Trophoblast cell (in vitro differentiated cells and primary cell): ENCODE measurements at regions not wholly inside any gene's neighbourhood (a gene's known extent, or its start where the extent isn't known, plus 50 kb on each side); places are given as distances from the start of the nearest gene placed in this dataset.

Source experiments
- DNase-seq, 2 donors: peaks; one replicate each; pipeline ENCODE4 v3.0.0-alpha.2; 2016
- H2AFZ ChIP-seq: 2 replicates; pipeline ENCODE4 v1.6.1; 2013; ENCODE audit warnings: low read length, moderate library complexity, mild to moderate bottlenecking; ENCODE audit not compliant: insufficient read depth, poor library complexity
- H2AK5ac ChIP-seq: 2 replicates; pipeline ENCODE4 v1.6.1; 2013; ENCODE audit warnings: mild to moderate bottlenecking, low read length
- H2BK120ac ChIP-seq: 2 replicates; pipeline ENCODE4 v1.6.1; 2013; ENCODE audit warnings: low read length, mild to moderate bottlenecking, moderate library complexity; ENCODE audit not compliant: insufficient read depth, poor library complexity
- H2BK12ac ChIP-seq: 2 replicates; pipeline ENCODE4 v1.6.1; 2013; ENCODE audit warnings: mild to moderate bottlenecking, low read length, moderate library complexity
- H2BK5ac ChIP-seq: 2 replicates; pipeline ENCODE4 v1.6.1; 2013; ENCODE audit warnings: low read length, low read depth, moderate library complexity, mild to moderate bottlenecking; ENCODE audit not compliant: poor library complexity
- H3K14ac ChIP-seq: 2 replicates; pipeline ENCODE4 v1.6.1; 2013; ENCODE audit warnings: mild to moderate bottlenecking, low read length
- H3K18ac ChIP-seq: 2 replicates; pipeline ENCODE4 v1.6.1; 2013; ENCODE audit warnings: mild to moderate bottlenecking, low read length
- H3K23ac ChIP-seq: 2 replicates; pipeline ENCODE4 v1.6.1; 2013; ENCODE audit warnings: low read length
- H3K27ac ChIP-seq: 2 replicates; pipeline ENCODE4 v1.5.1; 2013; ENCODE audit warnings: low read depth, mild to moderate bottlenecking, inconsistent platforms, low read length, moderate library complexity
- H3K27me3 ChIP-seq: 2 replicates; pipeline ENCODE4 v1.6.1; 2013; ENCODE audit warnings: inconsistent platforms, mild to moderate bottlenecking, low read length, moderate library complexity; ENCODE audit not compliant: insufficient read depth
- H3K36me3 ChIP-seq, 2 experiments: 1 replicate in 1 of 2; 2 replicates in 1 of 2; pipeline ENCODE4 v1.6.1; 2013; ENCODE audit warnings: low read length in 2 of 2, mild to moderate bottlenecking in 2 of 2, moderate library complexity in 1 of 2; ENCODE audit not compliant: insufficient read depth in 2 of 2, control insufficient read depth in 1 of 2
- H3K4ac ChIP-seq: 2 replicates; pipeline ENCODE4 v1.6.1; 2013; ENCODE audit warnings: low read depth, mild to moderate bottlenecking, low read length, moderate library complexity
- H3K4me1 ChIP-seq, 2 experiments: 1 replicate in 1 of 2; 2 replicates in 1 of 2; pipeline ENCODE4 v1.6.1; 2013; ENCODE audit warnings: low read length in 2 of 2, mild to moderate bottlenecking in 2 of 2, moderate library complexity in 1 of 2; ENCODE audit not compliant: insufficient read depth in 2 of 2, control insufficient read depth in 1 of 2
- H3K4me2 ChIP-seq: 2 replicates; pipeline ENCODE4 v1.6.1; 2013; ENCODE audit warnings: inconsistent platforms, mild to moderate bottlenecking, low read length, moderate library complexity
- H3K4me3 ChIP-seq: 2 replicates; pipeline ENCODE4 v1.5.1; 2013; ENCODE audit warnings: mild to moderate bottlenecking, low read depth, low read length, inconsistent platforms
- H3K79me1 ChIP-seq: one replicate; pipeline ENCODE4 v1.6.1; 2013; ENCODE audit warnings: low read length
- H3K79me2 ChIP-seq: 2 replicates; pipeline ENCODE4 v1.6.1; 2013; ENCODE audit warnings: low read length, mild to moderate bottlenecking; ENCODE audit not compliant: control insufficient read depth, insufficient read depth, poor library complexity
- H3K9ac ChIP-seq: 2 replicates; pipeline ENCODE4 v1.6.1; 2013; ENCODE audit warnings: mild to moderate bottlenecking, low read length
- H3K9me3 ChIP-seq: 2 replicates; pipeline ENCODE4 v1.6.1; 2013; ENCODE audit warnings: low read depth, mild to moderate bottlenecking, control low read depth, inconsistent platforms, low read length; ENCODE audit not compliant: insufficient read depth
- H4K12ac ChIP-seq: 2 replicates; pipeline ENCODE4 v1.6.1; 2013; ENCODE audit warnings: low read depth, mild to moderate bottlenecking, low read length, moderate library complexity
- H4K8ac ChIP-seq: 2 replicates; pipeline ENCODE4 v1.6.1; 2013; ENCODE audit warnings: low read depth, mild to moderate bottlenecking, low read length, moderate library complexity
- H4K91ac ChIP-seq: one replicate; pipeline ENCODE4 v1.6.1; 2013; ENCODE audit warnings: low read depth, mild to moderate bottlenecking, low read length, moderate library complexity
- WGBS: extraction: QIAGEN DNeasy Blood & Tissue Kit; methylation state at CpG from one replicate; pipeline ENCODE4 v1.1.7; 2013; ENCODE audit warnings: missing lambda C conversion rate; ENCODE audit not compliant: insufficient read length, insufficient coverage; ENCODE audit errors: extremely low coverage; 5-methylcytosine and 5-hydroxymethylcytosine counted together

GRCh38 chr1:90296327-90296726 lies 301.4 kb downstream of the ZNF326 start:
- H3K9ac ChIP-seq: no peak overlapping the region
- H3K27ac ChIP-seq: no peak overlapping the region
- H3K79me1 ChIP-seq: no peaks in the 10 kb centered on the region
- H3K4me2 ChIP-seq: no peak overlapping the region
- no peaks in the 10 kb centered on the region for H3K79me2 ChIP-seq
- H3K4ac ChIP-seq: no peak overlapping the region
- no peaks in the 10 kb centered on the region for H3K4me1 ChIP-seq
- H2AK5ac ChIP-seq: no peak overlapping the region
- H3K27me3 ChIP-seq: no peaks in the 10 kb centered on the region
- no peak overlapping the region for H3K4me3 ChIP-seq
- no peak overlapping the region for H2BK5ac ChIP-seq
- H3K18ac ChIP-seq: no peak overlapping the region
- no peak for DNase-seq
- H3K36me3 ChIP-seq: no peaks in the 10 kb centered on the region
- H3K14ac ChIP-seq: no peak overlapping the region
- H4K8ac ChIP-seq: no peak overlapping the region
- no peak overlapping the region for H2AFZ ChIP-seq
- H4K12ac ChIP-seq: no peak overlapping the region
- no peak overlapping the region for H4K91ac ChIP-seq
- H2BK120ac ChIP-seq: no peak overlapping the region
- no peak overlapping the region for H3K23ac ChIP-seq
- H2BK12ac ChIP-seq: no peak overlapping the region
- WGBS: no CpG with 5 or more reads among the region's 5 CpGs
- no peaks in the 10 kb centered on the region for H3K9me3 ChIP-seq

DNA sequence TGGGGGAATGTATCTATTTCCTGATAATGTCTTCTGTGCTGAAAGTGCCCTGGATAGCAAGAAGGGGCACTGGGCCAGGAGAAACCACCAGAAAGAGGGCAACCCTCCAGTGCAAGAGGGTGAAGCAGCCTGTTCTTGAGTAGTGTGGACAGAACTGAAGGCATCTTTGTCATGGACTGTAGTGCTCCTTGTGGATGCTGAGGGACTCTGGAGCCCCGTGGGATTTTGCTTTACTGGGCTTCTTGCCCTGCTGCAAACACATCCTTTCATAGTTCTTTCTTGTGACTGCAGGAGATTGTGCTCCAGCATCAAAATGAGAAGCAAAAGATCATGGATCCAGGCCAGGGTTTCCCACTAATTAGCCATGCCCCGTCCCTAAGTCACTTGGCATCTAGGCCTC lies 300.6 kb downstream of the ZNF326 start:
- Histone ChIP-seq H3K14ac (no peak overlapping the region), H3K4ac (no peak overlapping the region), H4K8ac (no peak overlapping the region), H2AFZ (no peak overlapping the region), H2BK5ac (no peak overlapping the region), H3K27ac (no peak overlapping the region), H4K91ac (no peak overlapping the region), H3K9me3 (no peaks in the 10 kb centered on the region), H4K12ac (no peak overlapping the region), H3K4me3 (no peak overlapping the region), H3K4me2 (no peak overlapping the region), H3K27me3 (no peaks in the 10 kb centered on the region), H2BK120ac (no peak overlapping the region), H3K4me1 (no peaks in the 10 kb centered on the region), H3K79me1 (no peaks in the 10 kb centered on the region), H3K79me2 (no peaks in the 10 kb centered on the region), H3K36me3 (no peaks in the 10 kb centered on the region), H2BK12ac (no peak overlapping the region), H3K18ac (no peak overlapping the region), H3K9ac (no peak overlapping the region), H2AK5ac (no peak overlapping the region), H3K23ac (no peak overlapping the region)
- no CpG with 5 or more reads among the region's 2 CpGs for WGBS
- no peak for DNase-seq

GRCh38 chr1:90291431-90292216 lies 296.7 kb downstream of the ZNF326 start:
- H4K12ac ChIP-seq: no peak overlapping the region
- no peak overlapping the region for H2BK5ac ChIP-seq
- no peak overlapping the region for H3K14ac ChIP-seq
- no peaks in the 10 kb centered on the region for H3K79me1 ChIP-seq
- no peak for DNase-seq
- H2AK5ac ChIP-seq: no peak overlapping the region
- H3K4me1 ChIP-seq: no peaks in the 10 kb centered on the region
- H3K4me2 ChIP-seq: no peak overlapping the region
- H3K9me3 ChIP-seq: no peaks in the 10 kb centered on the region
- WGBS: no CpG with 5 or more reads among the region's 3 CpGs
- no peak overlapping the region for H3K18ac ChIP-seq
- no peak overlapping the region for H3K9ac ChIP-seq
- no peak overlapping the region for H3K4me3 ChIP-seq
- no peak overlapping the region for H2BK120ac ChIP-seq
- H3K36me3 ChIP-seq: no peaks in the 10 kb centered on the region
- no peak overlapping the region for H3K4ac ChIP-seq
- no peaks in the 10 kb centered on the region for H3K79me2 ChIP-seq
- H4K91ac ChIP-seq: no peak overlapping the region
- H3K27ac ChIP-seq: no peak overlapping the region
- no peak overlapping the region for H2AFZ ChIP-seq
- H2BK12ac ChIP-seq: no peak overlapping the region
- H3K23ac ChIP-seq: no peak overlapping the region
- H4K8ac ChIP-seq: no peak overlapping the region
- no peaks in the 10 kb centered on the region for H3K27me3 ChIP-seq

DNA sequence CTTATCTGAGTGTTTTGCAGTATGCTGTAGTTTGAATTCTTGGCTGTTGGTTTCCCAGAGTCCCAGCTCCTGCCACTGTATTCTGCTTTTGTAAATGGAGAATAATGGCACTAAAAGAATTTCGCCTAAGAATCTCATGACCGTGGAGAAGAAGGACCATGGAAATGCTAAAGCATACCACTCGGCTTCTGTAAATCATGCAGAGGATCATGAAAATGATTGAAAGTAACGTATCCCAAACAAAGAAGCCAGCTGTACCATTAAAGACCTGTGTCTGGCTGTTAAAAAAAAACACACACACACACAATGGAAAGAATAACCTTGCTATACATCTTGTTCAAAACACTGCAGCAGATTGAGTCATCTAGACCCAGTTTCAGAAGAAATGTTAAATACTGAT lies 287.9 kb downstream of the ZNF326 start:
- no peak overlapping the region for H4K91ac ChIP-seq
- H3K27ac ChIP-seq: no peak overlapping the region
- H3K36me3 ChIP-seq: no peaks in the 10 kb centered on the region
- no peak overlapping the region for H3K23ac ChIP-seq
- DNase-seq: peak in 1 of 2 donors; percentile 40
- H2BK12ac ChIP-seq: no peak overlapping the region
- no CpG with 5 or more reads among the region's 4 CpGs for WGBS
- H3K4me3 ChIP-seq: no peak overlapping the region
- no peak overlapping the region for H2AK5ac ChIP-seq
- no peaks in the 10 kb centered on the region for H3K79me1 ChIP-seq
- H2AFZ ChIP-seq: no peak overlapping the region
- H3K4me2 ChIP-seq: no peak overlapping the region
- H3K27me3 ChIP-seq: no peaks in the 10 kb centered on the region
- H3K18ac ChIP-seq: no peak overlapping the region
- H2BK5ac ChIP-seq: no peak overlapping the region
- no peaks in the 10 kb centered on the region for H3K9me3 ChIP-seq
- no peak overlapping the region for H3K9ac ChIP-seq
- H3K79me2 ChIP-seq: no peaks in the 10 kb centered on the region
- H3K4me1 ChIP-seq: no peaks in the 10 kb centered on the region
- H3K4ac ChIP-seq: no peak overlapping the region
- H4K8ac ChIP-seq: no peak overlapping the region
- H3K14ac ChIP-seq: no peak overlapping the region
- no peak overlapping the region for H2BK120ac ChIP-seq
- H4K12ac ChIP-seq: no peak overlapping the region
